Peyer's patch (tissue), 4 donors: ENCODE measurements at regions not wholly inside any gene's neighbourhood (a gene's known extent, or its start where the extent isn't known, plus 50 kb on each side); places are given as distances from the start of the nearest gene placed in this dataset.
A peak's percentile ranks its signal among the peaks of the same experiment; 100 is the strongest.

Experiments
- DNase-seq, 3 donors: peaks; one replicate each; pipeline ENCODE4 v3.0.0-alpha.2; 2017 to 2019
- H3K27ac ChIP-seq, 4 donors: fragments of 200-600 bp; sonication (generic); one replicate each; pipeline ENCODE4 v1.5.1; 2016 to 2019
- H3K27me3 ChIP-seq, 2 donors: fragments of 200-600 bp; sonication (generic); one replicate each; pipeline ENCODE4 v1.5.1; 2019
- H3K36me3 ChIP-seq, 3 donors: fragments of 200-600 bp; sonication (generic); one replicate each; pipeline ENCODE4 v1.5.1; 2016 to 2019
- H3K4me1 ChIP-seq, 4 donors: fragments of 200-600 bp; sonication (generic); one replicate each; pipeline ENCODE4 v1.5.1; 2016 to 2019
- H3K4me3 ChIP-seq, 4 donors: fragments of 200-600 bp; sonication (generic); 1 replicate in 3 of 4; 2 replicates in 1 of 4; pipeline ENCODE4 v1.5.1; 2016 to 2019; ENCODE audit warnings: mild to moderate bottlenecking in 1 of 4
- H3K9me3 ChIP-seq, 4 donors: fragments of 200-600 bp; sonication (generic); one replicate each; pipeline ENCODE4 v1.5.1; 2016 to 2019; ENCODE audit warnings: mild to moderate bottlenecking in 1 of 4
- CTCF ChIP-seq, 6 experiments: fragments of 450-650 bp in 4 of 6; fragments of 200-600 bp in 2 of 6; sonication (generic) in 1 of 6; IDR thresholded peaks; one replicate each; pipeline ENCODE4 v1.5.1; 2017 to 2019; ENCODE audit warnings: antibody characterized with exemption in 6 of 6, mild to moderate bottlenecking in 3 of 6, moderate library complexity in 1 of 6
- POLR2A ChIP-seq, 2 donors: fragments of 450-650 bp; IDR thresholded peaks; one replicate each; pipeline ENCODE4 v1.5.1; 2017; ENCODE audit warnings: antibody characterized with exemption in 2 of 2, mild to moderate bottlenecking in 2 of 2, moderate library complexity in 2 of 2

- DNase-seq: no peak
- TF ChIP-seq POLR2A (IDR thresholded peaks at IDR 0.05) (no peak), CTCF (IDR thresholded peaks at IDR 0.05) (no peak)
- no peaks in the 10 kb centered on the region for H3K36me3 ChIP-seq
- no peaks in the 10 kb centered on the region for H3K27me3 ChIP-seq
- peak overlapping the region in 1 of 4 donors; percentile 69 for H3K27ac ChIP-seq
- H3K4me3 ChIP-seq: no peak overlapping the region
- H3K9me3 ChIP-seq: no peaks in the 10 kb centered on the region
- H3K4me1 ChIP-seq: no peaks in the 10 kb centered on the region
Observed at GRCh38 chr10:4345877-4346646, 479.9 kb upstream of the AKR1E2 start.

- Histone ChIP-seq H3K27me3 (no peaks in the 10 kb centered on the region), H3K4me1 (no peaks in the 10 kb centered on the region), H3K36me3 (no peaks in the 10 kb centered on the region), H3K9me3 (no peaks in the 10 kb centered on the region), H3K27ac (peak overlapping the region in 1 of 4 donors; percentile 69), H3K4me3 (no peak overlapping the region)
- DNase-seq: no peak
- TF ChIP-seq CTCF (IDR thresholded peaks at IDR 0.05) (no peak), POLR2A (IDR thresholded peaks at IDR 0.05) (no peak)
Observed at GRCh38 chr10:4344492-4344994, 481.5 kb upstream of the AKR1E2 start.

GRCh38 chr10:4343873-4344272 is 482.1 kb upstream of the AKR1E2 start:
- no peak for DNase-seq
- TF ChIP-seq POLR2A (IDR thresholded peaks at IDR 0.05) (no peak), CTCF (IDR thresholded peaks at IDR 0.05) (no peak)
- Histone ChIP-seq H3K27me3 (no peaks in the 10 kb centered on the region), H3K27ac (peak overlapping the region in 1 of 4 donors; percentile 69), H3K4me3 (no peak overlapping the region), H3K9me3 (no peaks in the 10 kb centered on the region), H3K4me1 (no peaks in the 10 kb centered on the region), H3K36me3 (no peaks in the 10 kb centered on the region)

GRCh38 chr10:4343091-4343490 is 482.9 kb upstream of the AKR1E2 start:
- H3K4me3 ChIP-seq: no peak overlapping the region
- no peaks in the 10 kb centered on the region for H3K4me1 ChIP-seq
- no peaks in the 10 kb centered on the region for H3K27me3 ChIP-seq
- H3K36me3 ChIP-seq: no peaks in the 10 kb centered on the region
- no peak for DNase-seq
- TF ChIP-seq POLR2A (IDR thresholded peaks at IDR 0.05) (no peak), CTCF (IDR thresholded peaks at IDR 0.05) (no peak)
- no peak overlapping the region for H3K27ac ChIP-seq
- H3K9me3 ChIP-seq: no peaks in the 10 kb centered on the region

- no peak for DNase-seq
- H3K36me3 ChIP-seq: no peaks in the 10 kb centered on the region
- no peak for TF ChIP-seq CTCF (IDR thresholded peaks at IDR 0.05)
- TF ChIP-seq POLR2A (IDR thresholded peaks at IDR 0.05): no peak
- H3K27me3 ChIP-seq: no peaks in the 10 kb centered on the region
- H3K4me3 ChIP-seq: no peak overlapping the region
- no peaks in the 10 kb centered on the region for H3K4me1 ChIP-seq
- H3K27ac ChIP-seq: no peak overlapping the region
- no peaks in the 10 kb centered on the region for H3K9me3 ChIP-seq
Observed at GRCh38 chr10:4338768-4339167, 487.2 kb upstream of the AKR1E2 start.
